Chondrocyte (in vitro differentiated cells): ENCODE measurements at regions not wholly inside any gene's neighbourhood (a gene's known extent, or its start where the extent isn't known, plus 50 kb on each side); places are given as distances from the start of the nearest gene placed in this dataset.

ENCODE experiments used
- DNase-seq: peaks from one replicate; pipeline ENCODE4 v3.0.0; 2021; ENCODE audit warnings: mixed read lengths, low spot score
- H3K27ac Mint-ChIP-seq: one replicate; pipeline ENCODE4 v1.8.0; 2021; ENCODE audit warnings: mild to moderate bottlenecking, moderate library complexity, mixed read lengths; ENCODE audit not compliant: unreplicated experiment
- H3K27me3 Mint-ChIP-seq: 2 replicates; pipeline ENCODE4 v1.8.0; 2021; ENCODE audit warnings: low read depth, mixed read lengths
- H3K36me3 Mint-ChIP-seq: 2 replicates; pipeline ENCODE4 v1.8.0; 2021; ENCODE audit warnings: low read depth, mixed read lengths
- H3K4me1 Mint-ChIP-seq: 2 replicates; pipeline ENCODE4 v1.8.0; 2021; ENCODE audit warnings: low read depth, mild to moderate bottlenecking, mixed read lengths
- H3K4me3 Mint-ChIP-seq: one replicate; pipeline ENCODE4 v1.8.0; 2021; ENCODE audit warnings: mild to moderate bottlenecking, moderate library complexity, mixed read lengths; ENCODE audit not compliant: unreplicated experiment
- H3K9me3 Mint-ChIP-seq: 2 replicates; pipeline ENCODE4 v1.8.0; 2021; ENCODE audit warnings: low read depth, mixed read lengths
- CTCF ChIP-seq: fragments of 200-600 bp; sonication (generic); IDR thresholded peaks from 2 replicates; pipeline ENCODE4 v1.5.0; 2021; ENCODE audit warnings: antibody characterized with exemption, mild to moderate bottlenecking, moderate library complexity

DNA sequence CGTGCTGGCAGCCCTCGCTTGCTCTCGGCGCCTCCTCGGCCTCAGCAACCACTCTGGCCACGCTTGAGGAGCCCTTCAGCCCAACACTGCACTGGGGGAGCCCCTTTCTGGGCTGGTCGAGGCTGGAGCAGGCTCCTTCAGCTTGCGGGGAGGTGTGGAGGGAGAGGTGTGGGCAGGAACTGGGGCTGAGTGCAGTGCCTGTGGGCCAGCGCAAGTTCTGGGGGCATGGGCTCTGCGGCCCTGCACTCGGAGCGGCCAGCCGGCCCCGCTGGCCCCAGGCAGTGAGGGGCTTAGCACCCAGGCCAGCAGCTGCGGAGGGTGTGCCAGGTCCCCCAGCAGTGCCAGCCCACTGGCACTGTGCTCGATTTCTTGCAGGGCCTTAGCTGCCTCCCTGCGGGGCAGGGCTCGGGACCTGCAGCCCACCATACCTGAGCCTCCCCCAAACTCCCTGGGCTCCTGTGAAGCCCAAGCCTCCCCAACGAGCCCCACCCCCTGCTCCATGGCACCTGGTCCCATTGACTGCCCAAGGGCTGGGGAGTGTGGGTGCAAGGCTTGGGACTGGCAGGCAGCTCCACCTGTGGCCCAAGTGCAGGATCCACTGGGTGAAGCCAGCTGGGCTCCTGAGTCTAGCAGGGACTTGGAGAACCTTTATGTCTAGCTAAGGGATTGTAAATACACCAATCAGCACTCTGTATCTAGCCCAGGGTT is 556.8 kb downstream of the GABRG1 start:
- Mint-ChIP-seq H3K27me3 (no peaks in the 10 kb centered on the region), H3K4me3 (no peak overlapping the region), H3K9me3 (peaks cover 3% of the 10 kb centered on the region), H3K36me3 (no peaks in the 10 kb centered on the region), H3K27ac (no peak overlapping the region), H3K4me1 (no peaks in the 10 kb centered on the region)
- no peak for TF ChIP-seq CTCF
- peak; percentile 65 for DNase-seq

DNA sequence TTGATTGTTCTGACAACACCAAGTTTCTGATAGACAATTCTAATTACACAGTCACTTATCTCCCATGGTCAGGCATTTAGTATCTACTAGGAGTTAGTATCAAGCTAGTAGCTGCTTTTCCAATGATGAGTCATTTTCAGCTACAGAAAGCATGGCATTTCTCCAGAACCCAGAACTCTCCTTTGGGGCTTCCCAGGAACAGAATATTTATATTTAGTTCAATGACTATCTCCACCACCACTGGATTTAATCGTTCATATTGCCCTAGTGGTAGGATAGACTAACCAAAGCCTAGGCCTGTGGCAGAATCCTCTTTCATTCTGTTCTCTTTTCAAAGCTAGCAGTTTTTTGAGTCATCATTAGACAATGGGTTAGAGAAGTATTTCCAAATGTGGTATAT is 569.4 kb downstream of the GABRG1 start:
- no peak for TF ChIP-seq CTCF
- H3K4me3 Mint-ChIP-seq = no peak overlapping the region
- DNase-seq = no peak
- H3K27ac Mint-ChIP-seq = no peak overlapping the region
- no peaks in the 10 kb centered on the region for H3K4me1 Mint-ChIP-seq
- peaks cover 2% of the 10 kb centered on the region for H3K27me3 Mint-ChIP-seq
- no peaks in the 10 kb centered on the region for H3K36me3 Mint-ChIP-seq
- H3K9me3 Mint-ChIP-seq = no peaks in the 10 kb centered on the region

DNA sequence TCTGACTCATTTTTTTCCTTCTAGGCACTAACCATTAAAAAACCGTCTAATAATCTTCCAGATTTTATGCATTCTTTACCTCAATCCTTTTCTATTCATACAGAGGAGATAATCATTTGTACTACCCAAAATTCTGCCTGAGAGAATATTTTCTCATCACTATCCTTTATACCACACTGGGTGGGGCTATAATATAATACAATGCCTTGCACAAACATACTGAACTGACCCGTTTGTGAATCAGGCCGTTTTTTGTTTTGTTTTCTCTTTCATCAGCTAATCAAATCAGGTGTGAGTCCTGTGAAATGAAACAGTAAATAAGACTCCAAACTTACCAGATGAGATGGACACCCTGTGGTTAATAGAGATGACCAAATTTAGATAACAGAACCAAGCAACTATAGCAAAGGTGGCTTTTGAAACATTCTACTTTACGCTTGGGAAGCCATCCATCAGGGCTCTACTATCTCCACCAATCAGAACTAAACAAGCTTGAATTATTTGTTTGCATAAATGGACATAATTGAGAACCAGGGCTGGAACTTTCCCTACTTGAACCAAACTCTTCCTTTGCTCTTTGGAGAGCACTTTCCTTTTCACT is 573.0 kb downstream of the GABRG1 start:
- TF ChIP-seq CTCF = peak; percentile 15
- Mint-ChIP-seq H3K27me3 (no peaks in the 10 kb centered on the region), H3K27ac (no peak overlapping the region), H3K4me1 (no peaks in the 10 kb centered on the region), H3K9me3 (no peaks in the 10 kb centered on the region), H3K36me3 (no peaks in the 10 kb centered on the region), H3K4me3 (no peak overlapping the region)
- no peak for DNase-seq

- Mint-ChIP-seq H3K4me1 (no peaks in the 10 kb centered on the region), H3K4me3 (no peak overlapping the region), H3K27ac (no peak overlapping the region), H3K27me3 (no peaks in the 10 kb centered on the region), H3K9me3 (peaks cover 16% of the 10 kb centered on the region), H3K36me3 (no peaks in the 10 kb centered on the region)
- no peak for DNase-seq
- no peak for TF ChIP-seq CTCF
Measured at GRCh38 chr4:45539142-45539814, 584.6 kb downstream of the GABRG1 start.

DNA sequence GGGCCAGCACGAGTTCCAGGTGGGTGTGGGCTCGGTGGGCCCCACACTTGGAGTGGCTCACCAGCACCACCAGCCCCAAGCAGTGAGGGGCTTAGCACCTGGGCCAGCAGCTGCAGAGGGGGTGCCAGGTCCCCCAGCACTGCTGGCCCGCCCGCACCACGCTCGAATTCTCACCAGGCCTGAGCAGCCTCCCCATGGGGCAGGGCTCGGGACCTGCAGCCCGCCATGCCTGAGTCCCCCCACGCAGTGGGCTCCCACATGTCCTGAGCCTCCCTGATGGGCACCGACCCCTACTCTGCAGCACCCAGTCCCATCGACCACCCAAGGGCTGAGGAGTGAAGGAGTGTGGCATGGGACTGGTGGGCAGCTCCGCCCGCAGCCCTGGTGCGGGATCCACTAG is 593.4 kb downstream of the GABRG1 start:
- H3K4me3 Mint-ChIP-seq = no peak overlapping the region
- H3K4me1 Mint-ChIP-seq = no peaks in the 10 kb centered on the region
- H3K9me3 Mint-ChIP-seq = peaks cover 32% of the 10 kb centered on the region
- no peaks in the 10 kb centered on the region for H3K27me3 Mint-ChIP-seq
- no peak for TF ChIP-seq CTCF
- no peak for DNase-seq
- no peaks in the 10 kb centered on the region for H3K36me3 Mint-ChIP-seq
- no peak overlapping the region for H3K27ac Mint-ChIP-seq
